ENCODE measurements at regions not wholly inside any gene's neighbourhood (a gene's known extent, or its start where the extent isn't known, plus 50 kb on each side); places are given as distances from the start of the nearest gene placed in this dataset.

GRCh38 chr13:22506096-22506691, 674.6 kb upstream of the SGCG start:
- no peak for TF ChIP-seq CTCF (conservative IDR thresholded peaks at IDR 0.05)

GRCh38 chr13:22517544-22517943, 663.2 kb upstream of the SGCG start:
- no peak overlapping the region for H3K27ac ChIP-seq
- TF ChIP-seq CTCF (conservative IDR thresholded peaks at IDR 0.05), result no peak

More at GRCh38 chr13:22506096-22506691, 674.6 kb upstream of the SGCG start:
- no peak overlapping the region for H3K27ac ChIP-seq

GRCh38 chr13:22536851-22537250, 643.9 kb upstream of the SGCG start:
- TF ChIP-seq CTCF (conservative IDR thresholded peaks at IDR 0.05), result no peak
- no peak overlapping the region for H3K27ac ChIP-seq

GRCh38 chr13:22538400-22538799, 642.4 kb upstream of the SGCG start:
- no peak for TF ChIP-seq CTCF (conservative IDR thresholded peaks at IDR 0.05)
- no peak overlapping the region for H3K27ac ChIP-seq

GRCh38 chr13:22549126-22549525, 631.7 kb upstream of the SGCG start:
- no peak overlapping the region for H3K27ac ChIP-seq
- TF ChIP-seq CTCF (conservative IDR thresholded peaks at IDR 0.05), result no peak

GRCh38 chr13:22561581-22561980, 619.2 kb upstream of the SGCG start:
- no peak for TF ChIP-seq CTCF (conservative IDR thresholded peaks at IDR 0.05)
- no peak overlapping the region for H3K27ac ChIP-seq

- no peak for TF ChIP-seq CTCF (conservative IDR thresholded peaks at IDR 0.05)
- no peak overlapping the region for H3K27ac ChIP-seq
Measured at GRCh38 chr13:22562116-22562515, 618.7 kb upstream of the SGCG start.
